Stimulated activated CD8-positive, alpha-beta memory T cell treated with anti-CD3 and anti-CD28 coated beads, Interleukin-15, amount 100 ng/mL, for 4 hours (primary cell): ENCODE measurements at regions not wholly inside any gene's neighbourhood (a gene's known extent, or its start where the extent isn't known, plus 50 kb on each side); places are given as distances from the start of the nearest gene placed in this dataset.

Source experiments
- DNase-seq, 2 donors: peaks; one replicate each; pipeline ENCODE4 v3.0.0-alpha.2; 2020; ENCODE audit warnings: low read depth in 2 of 2

DNA sequence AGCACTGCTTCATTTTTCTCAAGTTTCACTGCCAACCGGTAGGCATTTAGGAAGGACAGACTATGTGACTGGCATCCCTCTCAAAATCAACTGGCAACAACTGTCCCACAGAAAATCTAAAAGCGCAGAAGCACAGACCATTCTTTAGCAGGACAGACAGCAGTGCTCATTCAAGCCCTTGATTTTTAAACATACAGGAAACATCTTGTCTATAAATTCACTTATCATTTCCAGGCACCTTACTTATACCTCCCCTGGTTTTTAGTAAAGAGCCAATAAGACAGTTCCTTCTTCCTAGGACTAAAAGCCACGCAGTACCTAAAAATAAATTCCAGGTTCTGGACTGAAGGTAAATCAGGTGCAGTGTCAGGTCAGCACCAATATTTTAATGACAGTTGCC is 343.2 kb upstream of the WWC1 start:
- no peak for DNase-seq

- no peak for DNase-seq
Measured at GRCh38 chr5:167949435-167949834, 342.0 kb upstream of the WWC1 start.

- DNase-seq: no peak
Measured at GRCh38 chr5:167950126-167950721, 341.2 kb upstream of the WWC1 start.

DNA sequence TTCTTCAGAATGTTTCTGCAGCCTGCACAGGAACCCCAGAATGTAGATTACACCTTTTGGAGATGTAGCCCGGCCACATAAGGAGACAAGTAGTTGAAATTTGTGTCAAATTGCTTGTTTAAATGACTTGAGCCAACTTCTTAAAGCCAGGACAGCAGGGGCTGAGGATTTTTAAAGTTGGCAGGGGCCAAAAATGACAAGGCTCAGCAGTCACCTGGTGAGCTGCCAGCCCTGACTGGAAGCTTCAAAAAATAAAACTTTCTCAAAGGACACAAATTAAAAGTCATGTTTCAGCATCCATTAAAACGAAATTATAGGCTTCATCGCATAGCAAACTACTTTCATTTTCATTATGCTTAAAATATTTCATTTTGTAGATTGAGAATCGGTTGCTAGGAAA is 340.3 kb upstream of the WWC1 start:
- DNase-seq: no peak

- no peak for DNase-seq
Measured at GRCh38 chr5:167952278-167952995, 339.0 kb upstream of the WWC1 start.

GRCh38 chr5:167953151-167953798 is 338.2 kb upstream of the WWC1 start:
- no peak for DNase-seq

GRCh38 chr5:167961731-167962130 is 329.7 kb upstream of the WWC1 start:
- no peak for DNase-seq

- DNase-seq: no peak
Measured at GRCh38 chr5:167964529-167964928, 326.9 kb upstream of the WWC1 start.

DNA sequence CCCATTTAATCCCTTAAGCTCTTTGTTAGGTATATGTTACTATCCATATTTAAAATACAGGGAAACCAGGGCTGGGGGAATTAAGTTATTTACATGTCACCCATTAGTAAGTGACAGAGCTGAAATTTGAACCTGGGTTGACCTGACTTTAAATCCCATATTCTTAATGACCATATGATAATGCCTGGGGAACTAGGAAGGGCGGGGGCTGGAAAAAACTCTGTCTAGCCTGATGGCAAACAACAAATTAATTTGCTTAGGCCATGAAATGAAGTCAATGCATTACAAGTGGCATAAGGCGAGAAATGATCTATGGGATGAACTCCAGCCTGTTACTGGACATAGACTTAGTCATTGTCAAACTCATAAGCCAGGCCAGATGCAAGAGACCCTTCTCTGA is 325.7 kb upstream of the WWC1 start:
- no peak for DNase-seq

- no peak for DNase-seq
Measured at GRCh38 chr5:167966979-167967378, 324.5 kb upstream of the WWC1 start.

DNA sequence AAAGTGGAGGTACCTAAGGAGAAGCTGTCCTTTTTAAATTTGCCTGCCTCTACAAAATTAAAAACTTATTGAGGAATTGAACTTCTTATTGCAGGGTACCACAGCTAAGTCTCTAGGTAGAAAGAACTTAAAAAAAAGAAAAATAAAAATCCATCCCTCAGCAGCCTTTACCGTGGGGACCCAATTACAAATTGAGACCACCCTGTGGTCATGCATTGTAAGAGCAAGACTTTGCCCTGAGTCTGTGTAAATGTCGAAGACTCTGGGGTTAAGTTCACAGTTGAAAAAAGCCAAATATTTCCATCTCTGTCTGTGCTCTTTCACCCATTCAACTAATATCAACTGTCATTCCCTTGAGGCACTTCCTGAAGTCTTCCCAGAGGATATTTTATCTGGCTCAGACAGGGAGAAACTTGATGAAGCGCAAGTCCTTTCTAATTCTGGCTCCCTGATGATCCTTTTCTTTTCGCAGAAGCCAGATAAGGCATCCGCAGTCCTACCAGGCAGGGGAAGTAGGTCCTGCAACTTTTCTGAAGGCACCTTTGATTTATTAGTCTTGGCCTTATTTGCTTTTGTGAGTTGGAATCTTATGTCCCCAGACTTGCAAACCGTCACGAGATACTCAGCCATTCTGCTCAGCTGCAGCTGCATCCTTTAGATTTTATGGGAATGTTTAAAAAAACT is 323.8 kb upstream of the WWC1 start:
- DNase-seq: no peak

GRCh38 chr5:167968837-167969236 is 322.6 kb upstream of the WWC1 start:
- no peak for DNase-seq

DNA sequence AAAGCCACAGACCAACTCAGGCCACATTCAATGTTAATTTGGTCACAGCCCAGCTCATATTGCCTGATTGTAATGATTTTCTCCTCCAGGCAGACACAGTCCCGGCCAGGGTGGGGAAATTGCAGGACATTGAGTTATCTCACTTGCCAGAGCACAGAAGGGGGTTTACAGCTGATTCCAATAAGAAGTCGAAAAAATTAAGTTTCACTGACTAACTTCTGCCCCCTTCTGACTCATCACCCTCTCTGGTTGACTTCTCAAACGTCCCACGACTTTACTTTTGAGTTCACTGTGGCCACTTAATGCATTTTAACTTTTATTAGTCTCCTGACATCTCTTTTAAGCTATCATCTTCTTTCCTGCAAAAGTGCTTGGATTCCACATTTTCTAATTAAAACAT is 321.4 kb upstream of the WWC1 start:
- no peak for DNase-seq

GRCh38 chr5:167971706-167972105 is 319.7 kb upstream of the WWC1 start:
- DNase-seq: no peak

DNA sequence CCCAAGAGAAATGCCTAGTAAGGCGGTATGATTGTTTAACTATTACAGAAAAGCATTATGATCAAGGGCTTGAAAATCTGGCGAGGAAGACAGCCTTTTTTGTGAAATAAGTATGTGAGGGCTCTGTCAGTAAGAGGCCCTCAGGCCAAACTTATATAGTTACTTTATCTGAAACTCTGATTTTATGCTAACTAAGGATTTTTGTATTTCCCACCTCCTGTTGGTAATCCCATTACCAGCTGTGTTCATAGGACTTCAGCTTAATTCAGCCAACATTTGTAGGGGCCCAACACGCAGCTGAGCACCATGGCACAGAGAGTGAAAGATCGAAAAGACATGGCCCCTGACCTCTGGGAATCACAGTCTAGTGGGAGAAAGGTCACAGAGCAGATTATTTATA is 318.3 kb upstream of the WWC1 start:
- DNase-seq: no peak

DNA sequence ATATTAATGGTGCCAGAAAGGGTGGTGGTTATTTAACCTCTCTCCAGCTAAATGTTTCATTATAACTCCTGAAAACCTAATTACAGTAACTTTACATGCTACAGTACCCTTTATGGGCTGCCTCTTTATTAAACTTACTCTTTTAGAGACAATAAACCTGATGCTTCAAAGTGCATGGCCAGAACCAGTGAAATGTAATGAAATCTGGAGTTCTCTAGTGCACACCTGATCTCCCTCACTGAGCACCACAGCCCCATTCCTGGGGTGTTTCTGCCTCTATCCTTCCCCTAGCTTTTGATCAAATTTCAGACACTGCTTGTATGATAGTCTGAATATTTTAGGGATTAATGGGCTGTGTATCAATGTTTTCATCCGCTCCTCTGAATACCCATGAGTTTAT is 306.5 kb upstream of the WWC1 start:
- DNase-seq: no peak

DNA sequence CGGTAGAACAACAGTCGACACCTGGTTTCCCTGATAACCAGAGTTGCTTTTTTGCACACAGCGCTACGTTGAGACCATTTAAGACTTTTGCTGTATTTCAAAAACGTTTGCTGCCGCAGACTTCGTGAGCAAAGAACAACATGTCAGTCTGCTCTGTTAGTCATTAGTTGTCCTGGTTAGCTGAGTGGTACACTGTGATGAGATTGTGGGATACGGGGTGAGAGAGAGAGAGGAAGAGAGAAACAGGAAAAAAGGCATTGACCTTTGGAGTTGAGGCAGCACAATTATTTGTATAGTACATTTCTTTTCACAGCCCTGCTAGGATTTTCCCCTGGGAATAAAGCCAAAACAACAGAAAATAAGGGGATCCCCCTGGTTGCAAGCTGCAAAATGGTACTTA is 306.1 kb upstream of the WWC1 start:
- DNase-seq: no peak

GRCh38 chr5:167987490-167988280 is 303.8 kb upstream of the WWC1 start:
- DNase-seq: no peak

- no peak for DNase-seq
Measured at GRCh38 chr5:167992868-167993267, 298.6 kb upstream of the WWC1 start.

GRCh38 chr5:167993771-167994170 is 297.7 kb upstream of the WWC1 start:
- DNase-seq: no peak

DNA sequence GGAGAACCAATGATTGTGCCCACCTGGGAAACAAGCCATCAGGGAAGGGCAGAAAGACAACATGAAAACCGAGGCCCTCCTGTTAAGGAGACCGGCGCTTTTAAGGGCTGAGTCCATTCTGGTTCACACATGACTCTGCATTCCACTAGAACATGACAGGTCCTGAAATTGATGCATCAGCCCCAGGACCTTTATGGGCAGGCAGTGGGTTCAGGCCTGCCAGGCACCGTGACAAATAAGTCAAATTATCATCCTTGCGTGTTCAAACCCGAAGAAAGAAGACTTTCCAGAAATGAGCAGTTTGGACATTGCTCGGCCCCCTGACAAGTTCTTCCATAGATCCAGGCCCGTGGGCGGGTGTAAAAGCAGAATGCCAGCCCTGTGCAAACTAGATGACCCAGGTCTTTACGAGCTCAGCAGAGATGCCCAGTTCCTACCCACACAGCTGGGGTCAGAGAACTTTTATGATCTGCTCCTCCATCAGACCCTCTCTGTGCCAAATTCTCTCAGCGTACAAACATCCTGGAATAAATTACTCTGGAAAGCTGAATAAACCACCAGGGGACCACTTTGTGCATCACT is 295.5 kb upstream of the WWC1 start:
- DNase-seq: no peak
